ENCODE measurements at regions not wholly inside any gene's neighbourhood (a gene's known extent, or its start where the extent isn't known, plus 50 kb on each side); places are given as distances from the start of the nearest gene placed in this dataset.
"Not testable (repeated sequence)": the region's sequence is repeated elsewhere in the genome, so short reads cannot be mapped to it uniquely, and the experiment has no call there.

GRCh38 chr7:115793958-115794702, 236.4 kb downstream of the TFEC start:
- DNase-seq (ENCODE audit: insufficient read length, low spot score) = no peak
- no peak for FAIRE-seq

GRCh38 chr7:115789901-115790300, 240.7 kb downstream of the TFEC start:
- FAIRE-seq = no peak
- no peak for DNase-seq (ENCODE audit: insufficient read length, low spot score)

- not testable (repeated sequence) for FAIRE-seq; DNase-seq (ENCODE audit: insufficient read length, low spot score)
Observed at GRCh38 chr7:115789473-115789872, 241.1 kb downstream of the TFEC start.

- no peak for DNase-seq (ENCODE audit: insufficient read length, low spot score)
- no peak for FAIRE-seq
Observed at GRCh38 chr7:115782696-115783490, 247.7 kb downstream of the TFEC start.

- DNase-seq (ENCODE audit: insufficient read length, low spot score) (no peak), FAIRE-seq (no peak)
Observed at GRCh38 chr7:115779561-115779960, 251.0 kb downstream of the TFEC start.

GRCh38 chr7:115775981-115776380, 254.6 kb downstream of the TFEC start:
- no peak for FAIRE-seq
- DNase-seq (ENCODE audit: insufficient read length, low spot score) = no peak

- no peak for FAIRE-seq
- no peak for DNase-seq (ENCODE audit: insufficient read length, low spot score)
Observed at GRCh38 chr7:115763347-115763746, 267.2 kb downstream of the TFEC start.

GRCh38 chr7:115758025-115758424, 272.5 kb downstream of the TFEC start:
- no peak for DNase-seq (ENCODE audit: insufficient read length, low spot score)
- FAIRE-seq = no peak

GRCh38 chr7:115754226-115754625, 276.3 kb downstream of the TFEC start:
- FAIRE-seq (no peak), DNase-seq (ENCODE audit: insufficient read length, low spot score) (no peak)

GRCh38 chr7:115749924-115750323, 280.6 kb downstream of the TFEC start:
- FAIRE-seq (no peak), DNase-seq (ENCODE audit: insufficient read length, low spot score) (no peak)

GRCh38 chr7:115748123-115748738, 282.3 kb downstream of the TFEC start:
- no peak for FAIRE-seq

GRCh38 chr7:115747174-115747573, 283.4 kb downstream of the TFEC start:
- DNase-seq (ENCODE audit: insufficient read length, low spot score) (no peak), FAIRE-seq (no peak)

More at GRCh38 chr7:115748123-115748738, 282.3 kb downstream of the TFEC start:
- no peak for DNase-seq (ENCODE audit: insufficient read length, low spot score)

GRCh38 chr7:115740043-115740442, 290.5 kb downstream of the TFEC start:
- no peak for DNase-seq (ENCODE audit: insufficient read length, low spot score)
- no peak for FAIRE-seq

GRCh38 chr7:115734641-115735040, 295.9 kb downstream of the TFEC start:
- no peak for DNase-seq (ENCODE audit: insufficient read length, low spot score)
- FAIRE-seq = no peak

- DNase-seq (ENCODE audit: insufficient read length, low spot score) = no peak
- FAIRE-seq = no peak
Observed at GRCh38 chr7:115731796-115732471, 298.6 kb downstream of the TFEC start.

GRCh38 chr7:115728518-115728917, 302.0 kb downstream of the TFEC start:
- no peak for DNase-seq (ENCODE audit: insufficient read length, low spot score)
- no peak for FAIRE-seq

- FAIRE-seq (no peak), DNase-seq (ENCODE audit: insufficient read length, low spot score) (no peak)
Observed at GRCh38 chr7:115724400-115725056, 306.0 kb downstream of the TFEC start.

- no peak for FAIRE-seq
- no peak for DNase-seq (ENCODE audit: insufficient read length, low spot score)
Observed at GRCh38 chr7:115722302-115722977, 308.1 kb downstream of the TFEC start.

- FAIRE-seq = no peak
- no peak for DNase-seq (ENCODE audit: insufficient read length, low spot score)
Observed at GRCh38 chr7:115721293-115722217, 309.0 kb downstream of the TFEC start.

Measured in GM19239 (cell line).